ENCODE measurements at regions not wholly inside any gene's neighbourhood (a gene's known extent, or its start where the extent isn't known, plus 50 kb on each side); places are given as distances from the start of the nearest gene placed in this dataset.

GRCh38 chr13:81320516-81320915 is 979.6 kb upstream of the SPRY2 start:
- no peaks in the 10 kb centered on the region for H3K9me3 ChIP-seq (ENCODE audit: control insufficient read depth, insufficient read depth, low read depth, low read length)
- H3K4me1 ChIP-seq (ENCODE audit: control insufficient read depth, insufficient read depth, low read length) = no peaks in the 10 kb centered on the region
- ChIA-PET CTCF (interaction anchor here (0.7 kb wide), 1 partner anchor 111 kb away, joined by 3 read pairs; no protein-coding TSS in a partner anchor), POLR2A (no interaction called here)
- H3K27ac ChIP-seq (ENCODE audit: extremely low read depth, low read depth, low read length) = no peak overlapping the region
- no peak for TF ChIP-seq MEIS1 (CRISPR knock-in tag; IDR thresholded peaks at IDR 0.05; ENCODE audit: borderline replicate concordance)
- TF ChIP-seq ZNF394 (tag by site-specific recombination; IDR thresholded peaks at IDR 0.05; ENCODE audit: borderline replicate concordance) = no peak
- TF ChIP-seq ZNF23 (tag by site-specific recombination; IDR thresholded peaks at IDR 0.05; ENCODE audit: borderline replicate concordance) = no peak
- no peak for TF ChIP-seq ZNF280D (tag by site-specific recombination; IDR thresholded peaks at IDR 0.05)
- no peak for TF ChIP-seq KLF16 (tag by site-specific recombination; IDR thresholded peaks at IDR 0.05)
- no peaks in the 10 kb centered on the region for H3K36me3 ChIP-seq (ENCODE audit: control insufficient read depth in 2 of 2, insufficient read depth in 1 of 2, low read length in 2 of 2)
- no peak overlapping the region for H3K4me3 ChIP-seq (ENCODE audit: low read depth, low read length)

GRCh38 chr13:81319351-81319750 is 978.4 kb upstream of the SPRY2 start:
- no peaks in the 10 kb centered on the region for H3K36me3 ChIP-seq (ENCODE audit: control insufficient read depth in 2 of 2, insufficient read depth in 1 of 2, low read length in 2 of 2)
- H3K9me3 ChIP-seq (ENCODE audit: control insufficient read depth, insufficient read depth, low read depth, low read length) = no peaks in the 10 kb centered on the region
- H3K4me3 ChIP-seq (ENCODE audit: low read depth, low read length) = no peak overlapping the region
- TF ChIP-seq ZNF843 (tag by site-specific recombination; IDR thresholded peaks at IDR 0.05) (no peak), ZNF660 (tag by site-specific recombination; IDR thresholded peaks at IDR 0.05) (no peak), ZNF785 (tag by site-specific recombination; IDR thresholded peaks at IDR 0.05) (no peak), ZNF707 (tag by site-specific recombination; IDR thresholded peaks at IDR 0.05) (no peak), ZBTB8A (tag by site-specific recombination; IDR thresholded peaks at IDR 0.05) (no peak), ZNF560 (tag by site-specific recombination; IDR thresholded peaks at IDR 0.05; ENCODE audit: borderline replicate concordance) (no peak), ZSCAN5A (tag by site-specific recombination; IDR thresholded peaks at IDR 0.05) (no peak), ZBTB1 (tag by site-specific recombination; IDR thresholded peaks at IDR 0.05) (no peak), ZNF530 (tag by site-specific recombination; IDR thresholded peaks at IDR 0.05; ENCODE audit: low read depth) (no peak), HOXD13 (CRISPR knock-in tag; IDR thresholded peaks at IDR 0.05; ENCODE audit: borderline replicate concordance) (no peak)
- POLR2A ChIA-PET = no interaction called here
- CTCF ChIA-PET = no interaction called here
- no peaks in the 10 kb centered on the region for H3K4me1 ChIP-seq (ENCODE audit: control insufficient read depth, insufficient read depth, low read length)
- no peak overlapping the region for H3K27ac ChIP-seq (ENCODE audit: extremely low read depth, low read depth, low read length)

GRCh38 chr13:81318231-81319019 is 977.5 kb upstream of the SPRY2 start:
- POLR2A ChIA-PET = no interaction called here
- CTCF ChIA-PET = no interaction called here
- Histone ChIP-seq H3K4me3 (ENCODE audit: low read depth, low read length) (no peak overlapping the region), H3K36me3 (ENCODE audit: control insufficient read depth in 2 of 2, insufficient read depth in 1 of 2, low read length in 2 of 2) (no peaks in the 10 kb centered on the region), H3K4me1 (ENCODE audit: control insufficient read depth, insufficient read depth, low read length) (no peaks in the 10 kb centered on the region), H3K27ac (ENCODE audit: extremely low read depth, low read depth, low read length) (no peak overlapping the region), H3K9me3 (ENCODE audit: control insufficient read depth, insufficient read depth, low read depth, low read length) (no peaks in the 10 kb centered on the region)
- TF ChIP-seq ZBTB20 (tag by site-specific recombination; IDR thresholded peaks at IDR 0.05) (no peak), CTCF (tag by site-specific recombination; IDR thresholded peaks at IDR 0.05) (no peak), ZNF488 (tag by site-specific recombination; IDR thresholded peaks at IDR 0.05) (no peak), ZNF202 (tag by site-specific recombination; IDR thresholded peaks at IDR 0.05; ENCODE audit: borderline replicate concordance) (no peak), ZNF132 (tag by site-specific recombination; IDR thresholded peaks at IDR 0.05; ENCODE audit: borderline replicate concordance) (no peak), ZNF37A (tag by site-specific recombination; IDR thresholded peaks at IDR 0.05) (no peak), ZBTB26 (tag by site-specific recombination; optimal IDR thresholded peaks at IDR 0.05) (no peak), ZNF830 (tag by site-specific recombination; IDR thresholded peaks at IDR 0.05; ENCODE audit: low read depth) (no peak), ZNF292 (tag by site-specific recombination; IDR thresholded peaks at IDR 0.05; ENCODE audit: borderline replicate concordance, low read depth) (no peak)
